Right forelimb (tissue), 1 donor: ENCODE measurements at regions not wholly inside any gene's neighbourhood (a gene's known extent, or its start where the extent isn't known, plus 50 kb on each side); places are given as distances from the start of the nearest gene placed in this dataset.
A peak's percentile ranks its signal among the peaks of the same experiment; 100 is the strongest.

ENCODE experiments used
- DNase-seq: peaks from one replicate; pipeline ENCODE4 v3.0.0-alpha.2; 2018

GRCh38 chr2:222058819-222059445 is 239.9 kb downstream of the PAX3 start:
- DNase-seq, result peak; percentile 55

GRCh38 chr2:222057347-222058073 is 241.3 kb downstream of the PAX3 start:
- DNase-seq, result no peak

DNA sequence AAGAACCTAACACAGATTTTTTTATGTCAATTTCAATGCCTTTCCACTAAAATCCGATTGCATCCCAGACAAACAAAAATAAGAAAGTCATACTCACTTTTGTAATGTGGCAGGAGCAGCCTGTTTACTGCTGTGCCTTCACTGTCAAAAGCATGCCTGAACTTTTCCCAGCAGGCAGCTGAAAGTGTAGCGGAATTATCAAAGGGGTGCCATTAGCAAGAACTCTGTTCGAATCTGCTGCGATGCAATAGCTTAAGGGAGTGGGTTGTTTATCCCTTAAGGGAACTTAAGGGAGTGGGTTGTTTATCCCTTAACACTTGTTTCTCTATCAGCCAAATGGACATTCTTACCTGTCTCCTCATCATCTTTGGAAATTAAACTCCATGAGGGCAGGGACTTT is 243.5 kb downstream of the PAX3 start:
- DNase-seq, result no peak

GRCh38 chr2:222054813-222055212 is 244.0 kb downstream of the PAX3 start:
- no peak for DNase-seq

DNA sequence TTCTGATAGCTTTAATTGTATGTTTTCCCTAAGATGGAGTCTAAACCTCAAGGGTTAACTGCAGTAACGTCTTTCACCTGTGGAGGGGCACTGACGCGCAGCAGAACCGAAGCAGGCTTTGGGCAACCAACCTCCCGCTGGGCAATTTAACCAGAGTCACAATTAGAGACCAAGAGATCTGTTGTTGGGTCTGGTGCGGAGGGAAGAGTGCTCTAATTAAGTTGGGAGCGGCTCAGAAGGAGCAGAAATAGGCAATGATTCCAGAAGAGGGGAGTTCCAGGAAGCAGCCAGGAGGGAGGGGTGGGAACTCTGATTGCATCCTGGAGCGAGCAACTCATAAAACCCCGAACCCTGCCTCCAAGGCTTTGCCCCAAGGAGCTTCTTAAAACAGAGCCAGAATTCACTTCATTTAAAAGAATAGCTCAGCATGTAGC is 245.8 kb downstream of the PAX3 start:
- DNase-seq, result no peak

GRCh38 chr2:222050981-222051380 is 247.8 kb downstream of the PAX3 start:
- no peak for DNase-seq

- DNase-seq, result no peak
Observed at GRCh38 chr2:222049946-222050345, 248.9 kb downstream of the PAX3 start.

DNA sequence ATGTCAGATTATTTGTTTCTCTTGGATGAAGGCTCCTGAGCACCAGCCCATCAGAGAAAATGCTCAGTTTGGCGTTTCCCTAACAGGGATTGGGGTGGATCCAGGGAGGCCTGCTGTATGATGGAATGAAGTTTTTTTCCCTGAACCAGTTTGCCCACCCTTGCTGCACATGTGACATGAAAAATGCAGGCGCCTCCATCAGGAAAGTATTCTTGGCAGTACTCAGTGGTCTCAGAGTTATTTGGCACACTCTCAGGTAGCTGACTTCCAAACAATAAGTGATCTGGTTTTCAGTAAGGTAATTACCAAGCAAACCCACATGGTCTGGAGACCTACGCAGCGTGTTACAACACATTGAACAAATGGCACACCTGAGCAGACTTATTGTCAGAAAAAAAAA is 254.9 kb downstream of the PAX3 start:
- no peak for DNase-seq

GRCh38 chr2:222042666-222043065 is 256.1 kb downstream of the PAX3 start:
- DNase-seq, result no peak

GRCh38 chr2:222040333-222040732 is 258.5 kb downstream of the PAX3 start:
- no peak for DNase-seq

DNA sequence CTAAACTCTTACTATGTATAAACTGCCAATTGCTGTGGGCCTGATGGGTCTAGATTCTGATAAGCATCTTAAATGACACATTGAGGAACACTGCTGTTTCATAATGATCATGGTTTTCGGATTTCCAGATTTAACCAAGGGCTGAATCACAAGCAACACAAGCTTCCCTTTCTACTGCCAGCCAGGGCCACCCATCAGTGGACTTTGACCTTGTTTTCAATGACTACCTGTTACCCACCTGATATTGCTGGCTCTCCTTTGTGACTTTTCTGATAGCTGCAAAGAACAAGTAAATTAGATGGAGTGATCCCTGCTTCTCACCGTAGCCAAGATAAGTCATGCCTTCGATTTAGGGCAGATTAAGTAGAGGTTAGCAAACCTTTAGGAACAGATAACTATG is 259.0 kb downstream of the PAX3 start:
- no peak for DNase-seq

GRCh38 chr2:222038067-222038802 is 260.6 kb downstream of the PAX3 start:
- DNase-seq, result no peak

- no peak for DNase-seq
Observed at GRCh38 chr2:222037211-222037610, 261.6 kb downstream of the PAX3 start.

GRCh38 chr2:222034058-222034457 is 264.7 kb downstream of the PAX3 start:
- DNase-seq, result no peak

- no peak for DNase-seq
Observed at GRCh38 chr2:222033541-222033940, 265.3 kb downstream of the PAX3 start.

- DNase-seq, result no peak
Observed at GRCh38 chr2:222025881-222026271, 272.9 kb downstream of the PAX3 start.

GRCh38 chr2:222024932-222025880 is 273.6 kb downstream of the PAX3 start:
- DNase-seq, result no peak

DNA sequence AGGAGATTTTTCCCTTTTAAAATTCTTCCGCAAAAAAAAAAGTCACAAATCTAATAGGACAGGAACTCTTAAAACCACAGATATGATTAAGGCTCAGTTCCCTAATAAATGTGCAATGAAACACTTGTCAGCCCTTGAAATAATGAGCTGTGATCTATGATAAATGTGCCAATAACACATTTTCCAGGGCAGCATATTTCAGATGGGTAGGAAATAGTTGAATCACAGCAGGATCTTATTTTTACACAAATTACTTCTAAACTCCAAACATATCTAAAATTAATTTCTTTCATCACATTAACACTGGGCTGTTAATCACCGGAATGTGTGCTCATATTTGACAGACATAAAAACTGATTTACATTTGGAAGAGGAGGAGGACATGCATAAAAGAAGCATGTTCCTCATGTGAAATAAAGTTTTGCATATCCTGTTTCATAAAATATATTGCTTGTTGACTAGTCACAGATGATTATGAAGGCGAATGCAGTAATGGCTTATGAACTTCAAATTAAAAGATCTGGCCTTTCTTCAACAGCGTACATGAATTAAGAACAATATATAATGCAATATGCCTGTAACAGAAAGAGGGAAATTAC is 281.4 kb downstream of the PAX3 start:
- DNase-seq, result no peak

- no peak for DNase-seq
Observed at GRCh38 chr2:222013889-222014288, 284.9 kb downstream of the PAX3 start.

DNA sequence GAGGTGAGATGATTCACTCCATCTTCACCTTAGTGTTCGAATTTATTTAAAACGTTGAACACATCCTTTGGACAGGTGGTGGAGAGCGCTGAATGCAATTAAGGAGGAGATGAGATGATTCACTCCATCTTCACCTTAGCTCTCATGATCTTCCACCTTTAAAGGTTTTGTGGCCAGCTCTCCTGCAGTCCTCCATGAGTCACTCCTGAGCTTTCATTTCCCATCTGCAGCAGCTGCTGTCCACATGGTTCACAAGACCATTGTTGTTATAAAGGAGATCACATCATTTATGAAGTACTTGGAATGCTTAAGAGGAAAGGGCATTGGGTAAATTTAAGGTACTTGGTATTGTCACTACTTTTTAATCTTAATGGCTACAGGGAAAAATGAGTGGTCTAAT is 298.5 kb downstream of the PAX3 start:
- no peak for DNase-seq

DNA sequence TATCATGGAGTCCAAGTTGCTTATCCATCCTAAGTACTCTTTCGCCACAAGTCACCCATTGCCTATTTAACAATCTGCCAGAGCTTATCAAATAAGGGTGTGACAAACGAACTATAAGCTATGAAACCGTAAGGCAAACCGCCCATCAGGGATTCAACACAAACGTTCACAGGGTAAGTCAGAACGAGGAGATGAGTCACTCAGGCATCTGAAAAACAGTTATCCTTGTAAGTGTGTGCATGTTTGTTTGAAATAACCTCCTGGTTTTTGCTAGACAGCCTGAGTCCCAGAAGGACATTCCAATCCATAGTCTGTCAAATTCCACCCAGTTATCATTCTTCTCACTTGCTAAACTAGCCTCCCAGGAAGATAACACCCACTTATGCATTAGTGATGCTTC is 299.1 kb downstream of the PAX3 start:
- no peak for DNase-seq

DNA sequence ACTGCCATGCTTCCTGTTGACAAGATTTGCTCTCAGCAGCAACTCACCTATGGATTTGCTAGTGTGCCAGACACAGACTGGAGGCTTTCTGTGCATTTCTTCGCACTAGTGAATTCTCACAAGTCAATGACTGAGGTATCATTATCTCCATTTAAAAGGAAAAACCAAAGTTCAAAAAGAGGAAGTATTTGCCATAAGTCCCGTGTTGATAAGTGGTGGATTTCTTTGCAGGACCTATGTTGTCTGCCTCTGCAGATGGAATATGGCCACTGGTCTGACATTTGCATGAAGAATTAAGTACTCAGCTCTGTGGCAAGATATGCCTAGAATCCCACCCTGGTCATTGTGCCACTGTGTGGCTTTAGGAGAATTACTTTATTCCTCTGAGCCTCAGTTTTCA is 299.6 kb downstream of the PAX3 start:
- no peak for DNase-seq

- no peak for DNase-seq
Observed at GRCh38 chr2:221997683-221998082, 301.1 kb downstream of the PAX3 start.
